Fibroblast of lung (primary cell): ENCODE measurements at regions not wholly inside any gene's neighbourhood (a gene's known extent, or its start where the extent isn't known, plus 50 kb on each side); places are given as distances from the start of the nearest gene placed in this dataset.
"Not testable (repeated sequence)": the region's sequence is repeated elsewhere in the genome, so short reads cannot be mapped to it uniquely, and the experiment has no call there.

Experiments
- DNase-seq, 2 donors: peaks; one replicate each; pipeline versions ENCODE4 v3.0.0 to v3.0.0-alpha.2; 2010; ENCODE audit warnings: low read depth in 2 of 2
- H2AFZ ChIP-seq: 2 replicates; pipeline ENCODE4 v1.5.1; 2012; ENCODE audit warnings: low read length, control low read depth, inconsistent platforms
- H3K27ac ChIP-seq: 2 replicates; pipeline ENCODE4 v1.5.1; 2011; ENCODE audit warnings: low read length, control low read depth; ENCODE audit not compliant: insufficient read depth
- H3K27me3 ChIP-seq: 2 replicates; pipeline ENCODE4 v1.5.1; 2011; ENCODE audit warnings: mild to moderate bottlenecking, low read length; ENCODE audit not compliant: control insufficient read depth, insufficient read depth
- H3K36me3 ChIP-seq: 2 replicates; pipeline ENCODE4 v1.5.1; 2011; ENCODE audit warnings: low read length; ENCODE audit not compliant: control insufficient read depth, insufficient read depth
- H3K4me1 ChIP-seq: 2 replicates; pipeline ENCODE4 v1.5.1; 2011; ENCODE audit warnings: low read length; ENCODE audit not compliant: control insufficient read depth, insufficient read depth; ENCODE audit errors: extremely low read depth
- H3K4me2 ChIP-seq: 2 replicates; pipeline ENCODE4 v1.5.1; 2011; ENCODE audit warnings: low read length, control low read depth; ENCODE audit not compliant: insufficient read depth; ENCODE audit errors: extremely low read depth
- H3K4me3 ChIP-seq, 4 experiments: fragments of 200-600 bp in 1 of 4; sonication (generic) in 1 of 4; replicated peaks in 1 of 4; 2 replicates each; pipeline ENCODE4 v1.5.1; 2011 to 2016; ENCODE audit warnings: low read length in 4 of 4, low read depth in 3 of 4, mild to moderate bottlenecking in 3 of 4, control low read depth in 2 of 4, inconsistent platforms in 1 of 4, mixed read lengths in 1 of 4; ENCODE audit not compliant: insufficient read depth in 1 of 4; ENCODE audit errors: control extremely low read depth in 1 of 4
- H3K79me2 ChIP-seq: 2 replicates; pipeline ENCODE4 v1.5.1; 2012; ENCODE audit warnings: mild to moderate bottlenecking, low read length, inconsistent platforms; ENCODE audit not compliant: control insufficient read depth, insufficient read depth
- H3K9ac ChIP-seq: 2 replicates; pipeline ENCODE4 v1.5.1; 2011; ENCODE audit warnings: mild to moderate bottlenecking, low read length, control low read depth; ENCODE audit not compliant: insufficient read depth
- H3K9me3 ChIP-seq: 2 replicates; pipeline ENCODE4 v1.5.1; 2012; ENCODE audit warnings: low read depth, low read length; ENCODE audit not compliant: control insufficient read depth, insufficient read depth
- H4K20me1 ChIP-seq: 2 replicates; pipeline ENCODE4 v1.5.1; 2011; ENCODE audit warnings: low read length; ENCODE audit not compliant: control insufficient read depth, insufficient read depth; ENCODE audit errors: extremely low read depth
- EZH2 ChIP-seq: IDR thresholded peaks from 2 replicates; pipeline ENCODE4 v1.5.1; 2012; ENCODE audit warnings: low read length, control low read depth, mild to moderate bottlenecking; ENCODE audit errors: missing control alignments
- TF ChIP-seq, protein P1 (sequence below), 2 donors: IDR thresholded peaks in 1 of 2; conservative IDR thresholded peaks in 1 of 2; 1 replicate in 1 of 2; 2 replicates in 1 of 2; pipeline ENCODE4 v1.5.1; 2011 to 2012; ENCODE audit warnings: low read length in 2 of 2, control low read depth in 1 of 2, inconsistent platforms in 1 of 2, low read depth in 1 of 2, mild to moderate bottlenecking in 1 of 2

DNA sequence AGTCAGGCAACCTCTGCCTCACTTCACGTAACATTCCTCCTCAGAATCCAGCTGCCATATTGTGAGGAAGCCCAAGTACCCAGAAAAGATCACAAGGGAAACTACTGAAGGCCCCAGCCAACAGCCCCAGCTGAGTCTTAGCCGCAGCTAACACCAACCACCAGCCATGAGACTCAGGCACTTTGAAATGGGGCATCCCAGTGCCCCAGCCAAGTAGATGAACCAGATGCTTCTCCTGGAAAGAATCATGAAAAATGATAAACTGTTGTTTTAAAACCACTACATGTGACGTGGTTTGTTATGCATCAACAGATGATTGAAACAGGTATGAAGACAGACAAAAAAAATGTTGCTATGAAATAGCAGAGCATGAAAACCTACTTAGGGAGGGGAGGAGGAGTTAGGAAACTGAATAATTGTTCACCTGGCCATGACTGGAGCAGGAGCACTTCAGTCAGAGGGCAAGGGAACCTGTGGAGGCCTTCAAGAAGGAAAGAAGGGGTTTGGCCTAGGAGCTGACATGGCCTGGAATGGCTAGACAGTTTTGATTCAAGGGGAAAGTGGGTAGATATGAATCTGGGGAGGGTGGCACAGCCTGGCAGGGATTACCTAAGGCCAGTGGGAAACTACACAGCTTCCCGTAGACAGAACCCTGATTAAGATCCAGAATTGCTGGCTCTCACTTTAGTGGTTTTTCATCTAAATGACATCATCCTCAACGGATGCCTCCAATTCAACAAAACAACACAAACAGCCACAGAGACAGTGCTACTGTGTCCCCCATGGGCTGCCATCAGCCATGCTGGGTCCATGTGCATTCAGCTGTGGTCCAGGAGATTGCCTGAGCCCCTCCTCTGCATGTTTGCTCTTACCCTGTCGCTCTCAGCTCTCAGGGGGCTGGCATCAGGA, 211.6 kb downstream of the SYK start:
- H3K27ac ChIP-seq: no peak overlapping the region
- TF ChIP-seq EZH2: no peak
- TF ChIP-seq, protein P1, sequence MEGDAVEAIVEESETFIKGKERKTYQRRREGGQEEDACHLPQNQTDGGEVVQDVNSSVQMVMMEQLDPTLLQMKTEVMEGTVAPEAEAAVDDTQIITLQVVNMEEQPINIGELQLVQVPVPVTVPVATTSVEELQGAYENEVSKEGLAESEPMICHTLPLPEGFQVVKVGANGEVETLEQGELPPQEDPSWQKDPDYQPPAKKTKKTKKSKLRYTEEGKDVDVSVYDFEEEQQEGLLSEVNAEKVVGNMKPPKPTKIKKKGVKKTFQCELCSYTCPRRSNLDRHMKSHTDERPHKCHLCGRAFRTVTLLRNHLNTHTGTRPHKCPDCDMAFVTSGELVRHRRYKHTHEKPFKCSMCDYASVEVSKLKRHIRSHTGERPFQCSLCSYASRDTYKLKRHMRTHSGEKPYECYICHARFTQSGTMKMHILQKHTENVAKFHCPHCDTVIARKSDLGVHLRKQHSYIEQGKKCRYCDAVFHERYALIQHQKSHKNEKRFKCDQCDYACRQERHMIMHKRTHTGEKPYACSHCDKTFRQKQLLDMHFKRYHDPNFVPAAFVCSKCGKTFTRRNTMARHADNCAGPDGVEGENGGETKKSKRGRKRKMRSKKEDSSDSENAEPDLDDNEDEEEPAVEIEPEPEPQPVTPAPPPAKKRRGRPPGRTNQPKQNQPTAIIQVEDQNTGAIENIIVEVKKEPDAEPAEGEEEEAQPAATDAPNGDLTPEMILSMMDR (conservative IDR thresholded peaks at IDR 0.05 in 1 of 2, IDR thresholded peaks at IDR 0.05 in 1 of 2; ENCODE audit: low read depth in 1 of 2, low read length in 2 of 2): no peak
- no peaks in the 10 kb centered on the region for H3K79me2 ChIP-seq
- no peaks in the 10 kb centered on the region for H3K36me3 ChIP-seq
- H3K9me3 ChIP-seq: no peaks in the 10 kb centered on the region
- no peak overlapping the region for H2AFZ ChIP-seq
- no peaks in the 10 kb centered on the region for H3K27me3 ChIP-seq
- no peaks in the 10 kb centered on the region for H3K4me1 ChIP-seq
- H3K4me3 ChIP-seq: no peak overlapping the region
- no peaks in the 10 kb centered on the region for H4K20me1 ChIP-seq
- no peak overlapping the region for H3K4me2 ChIP-seq
- DNase-seq: no peak
- H3K9ac ChIP-seq: no peak overlapping the region

DNA sequence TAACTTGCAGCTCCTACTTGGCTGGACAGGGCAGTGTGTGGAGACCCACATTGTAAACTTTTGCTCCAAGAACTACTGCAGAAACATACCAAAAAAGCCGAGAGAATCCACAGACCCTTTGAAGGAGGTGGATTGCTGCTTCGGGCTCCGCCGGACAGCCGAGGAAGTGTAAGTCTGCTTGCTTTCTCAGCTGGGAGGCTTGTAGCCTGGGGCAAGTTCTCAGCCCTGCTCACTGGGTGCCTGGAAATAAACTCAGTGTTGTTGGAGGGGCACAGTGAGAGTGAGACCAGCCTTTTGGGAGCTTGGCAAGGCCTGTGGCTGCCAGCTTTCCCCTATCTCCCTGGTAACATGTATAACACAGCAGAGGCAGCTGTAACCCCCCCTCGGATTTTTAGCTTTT, 215.6 kb downstream of the SYK start:
- Histone ChIP-seq H3K4me3 (no peak overlapping the region), H3K79me2 (no peaks in the 10 kb centered on the region), H3K4me2 (no peak overlapping the region), H3K9me3 (no peaks in the 10 kb centered on the region), H3K9ac (no peak overlapping the region), H3K4me1 (no peaks in the 10 kb centered on the region), H3K36me3 (no peaks in the 10 kb centered on the region), H3K27ac (no peak overlapping the region), H4K20me1 (no peaks in the 10 kb centered on the region), H2AFZ (no peak overlapping the region), H3K27me3 (no peaks in the 10 kb centered on the region)
- no peak for TF ChIP-seq EZH2
- TF ChIP-seq, protein P1 (conservative IDR thresholded peaks at IDR 0.05 in 1 of 2, IDR thresholded peaks at IDR 0.05 in 1 of 2; ENCODE audit: low read depth in 1 of 2, low read length in 2 of 2): no peak
- no peak for DNase-seq

DNA sequence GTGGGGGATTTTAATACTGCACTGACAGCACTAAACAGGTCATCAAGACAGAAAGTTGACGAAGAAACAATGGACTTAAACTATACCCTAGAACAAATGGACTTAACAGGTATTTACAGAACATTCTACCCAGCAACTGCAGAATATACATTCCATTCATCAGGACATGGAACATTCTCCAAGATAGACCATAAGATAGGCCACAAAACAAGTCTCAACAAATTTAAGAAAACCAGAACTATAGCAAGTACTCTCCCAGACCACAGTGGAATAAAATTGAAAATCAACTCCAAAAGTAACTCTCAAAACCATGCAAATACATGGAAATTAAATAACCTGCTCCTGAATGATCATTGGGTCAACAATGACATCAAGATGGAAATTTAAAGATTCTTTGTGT, 218.3 kb downstream of the SYK start:
- not testable (repeated sequence) for H3K27me3 ChIP-seq, H4K20me1 ChIP-seq, H3K27ac ChIP-seq, H3K79me2 ChIP-seq, H3K4me2 ChIP-seq, H3K36me3 ChIP-seq, H2AFZ ChIP-seq, H3K9me3 ChIP-seq, H3K4me3 ChIP-seq, H3K9ac ChIP-seq, DNase-seq, H3K4me1 ChIP-seq

DNA sequence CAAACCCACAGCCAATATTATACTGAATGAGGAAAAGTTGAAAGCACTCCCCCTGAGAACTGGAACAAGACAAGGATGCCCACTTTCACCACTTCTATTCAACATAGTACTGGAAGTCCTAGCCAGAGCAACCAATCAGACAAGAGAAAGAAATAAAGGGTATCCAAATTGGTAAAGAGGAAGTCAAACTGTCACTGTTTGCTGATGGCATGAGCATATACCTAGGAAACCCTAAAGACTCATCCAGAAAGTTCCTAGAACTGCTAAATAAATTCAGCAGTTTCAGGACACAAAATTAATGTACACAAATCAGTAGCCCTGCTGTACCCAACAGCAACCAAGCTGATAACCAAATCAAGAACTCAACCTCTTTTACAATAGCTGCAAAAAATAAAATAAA, 220.0 kb downstream of the SYK start:
- H3K4me3 ChIP-seq, H3K79me2 ChIP-seq, H3K27ac ChIP-seq, H3K36me3 ChIP-seq, H3K4me1 ChIP-seq, H3K9me3 ChIP-seq, DNase-seq, H4K20me1 ChIP-seq, H3K4me2 ChIP-seq, H2AFZ ChIP-seq, H3K9ac ChIP-seq, H3K27me3 ChIP-seq: not testable (repeated sequence)
